Ishikawa (cell line): ENCODE measurements at regions not wholly inside any gene's neighbourhood (a gene's known extent, or its start where the extent isn't known, plus 50 kb on each side); places are given as distances from the start of the nearest gene placed in this dataset.

Source experiments
- CEBPB ChIP-seq: IDR thresholded peaks from 2 replicates; pipeline ENCODE4 v1.6.1; 2012
- EGR1 ChIP-seq: IDR thresholded peaks from 2 replicates; pipeline ENCODE4 v1.6.1; 2012
- EP300 ChIP-seq: IDR thresholded peaks from 2 replicates; pipeline ENCODE4 v1.6.1; 2012; ENCODE audit warnings: borderline replicate concordance

GRCh38 chr4:114323841-114324240, 274.8 kb upstream of the UGT8 start:
- no peak for TF ChIP-seq CEBPB
- TF ChIP-seq EGR1, result no peak
- no peak for TF ChIP-seq EP300
